ENCODE measurements at regions not wholly inside any gene's neighbourhood (a gene's known extent, or its start where the extent isn't known, plus 50 kb on each side); places are given as distances from the start of the nearest gene placed in this dataset.
"Not testable (repeated sequence)": the region's sequence is repeated elsewhere in the genome, so short reads cannot be mapped to it uniquely, and the experiment has no call there.

- FAIRE-seq: no peak
Measured at GRCh38 chr2:239801404-239802184, 223.5 kb downstream of the NDUFA10 start.

GRCh38 chr2:239800785-239801386 lies 224.3 kb downstream of the NDUFA10 start:
- FAIRE-seq: no peak

GRCh38 chr2:239797316-239797715 lies 227.8 kb downstream of the NDUFA10 start:
- no peak for FAIRE-seq

GRCh38 chr2:239795761-239796160 lies 229.4 kb downstream of the NDUFA10 start:
- FAIRE-seq: not testable (repeated sequence)

- FAIRE-seq: no peak
Measured at GRCh38 chr2:239793836-239794235, 231.3 kb downstream of the NDUFA10 start.

GRCh38 chr2:239793086-239793485 lies 232.1 kb downstream of the NDUFA10 start:
- no peak for FAIRE-seq

- FAIRE-seq: no peak
Measured at GRCh38 chr2:239792405-239793084, 232.6 kb downstream of the NDUFA10 start.

GRCh38 chr2:239791526-239792404 lies 233.4 kb downstream of the NDUFA10 start:
- FAIRE-seq: no peak

- no peak for FAIRE-seq
Measured at GRCh38 chr2:239790721-239791120, 234.4 kb downstream of the NDUFA10 start.

GRCh38 chr2:239790313-239790712 lies 234.8 kb downstream of the NDUFA10 start:
- FAIRE-seq: no peak

GRCh38 chr2:239789711-239790110 lies 235.4 kb downstream of the NDUFA10 start:
- no peak for FAIRE-seq

GRCh38 chr2:239788576-239789098 lies 236.5 kb downstream of the NDUFA10 start:
- no peak for FAIRE-seq

GRCh38 chr2:239787538-239788050 lies 237.5 kb downstream of the NDUFA10 start:
- no peak for FAIRE-seq

- no peak for FAIRE-seq
Measured at GRCh38 chr2:239786791-239787190, 238.4 kb downstream of the NDUFA10 start.

- no peak for FAIRE-seq
Measured at GRCh38 chr2:239781454-239781853, 243.7 kb downstream of the NDUFA10 start.

GRCh38 chr2:239780236-239780994 lies 244.7 kb downstream of the NDUFA10 start:
- FAIRE-seq: no peak

GRCh38 chr2:239779584-239779983 lies 245.6 kb downstream of the NDUFA10 start:
- FAIRE-seq: no peak

- FAIRE-seq: no peak
Measured at GRCh38 chr2:239778861-239779558, 246.1 kb downstream of the NDUFA10 start.

GRCh38 chr2:239778042-239778851 lies 246.9 kb downstream of the NDUFA10 start:
- FAIRE-seq: no peak

- FAIRE-seq: no peak
Measured at GRCh38 chr2:239777219-239777618, 247.9 kb downstream of the NDUFA10 start.

Measured in islet of Langerhans (tissue), 1 donor.